ENCODE measurements at regions not wholly inside any gene's neighbourhood (a gene's known extent, or its start where the extent isn't known, plus 50 kb on each side); places are given as distances from the start of the nearest gene placed in this dataset.
A peak's percentile ranks its signal among the peaks of the same experiment; 100 is the strongest.

DNA sequence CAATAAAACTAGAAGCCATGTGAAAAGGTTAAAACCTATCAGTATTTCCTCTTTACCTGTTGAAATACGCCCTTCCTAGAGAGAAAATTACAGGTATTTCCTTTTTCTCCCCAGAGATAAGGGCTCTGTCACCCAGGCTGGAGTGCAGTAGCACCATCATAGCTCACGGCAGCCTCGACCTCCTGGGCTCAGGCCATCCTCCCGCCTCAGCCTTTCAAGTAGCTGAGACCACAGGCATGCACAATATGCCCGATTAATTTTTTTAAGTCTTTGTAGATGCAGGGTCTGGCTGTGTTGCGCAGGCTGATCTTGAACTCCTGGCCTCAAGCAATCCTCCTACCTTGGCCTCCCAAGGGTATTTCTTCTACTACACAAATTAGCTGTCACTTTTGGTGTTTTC lies 154.4 kb downstream of the HNRNPD start:
- TF ChIP-seq, protein P1, sequence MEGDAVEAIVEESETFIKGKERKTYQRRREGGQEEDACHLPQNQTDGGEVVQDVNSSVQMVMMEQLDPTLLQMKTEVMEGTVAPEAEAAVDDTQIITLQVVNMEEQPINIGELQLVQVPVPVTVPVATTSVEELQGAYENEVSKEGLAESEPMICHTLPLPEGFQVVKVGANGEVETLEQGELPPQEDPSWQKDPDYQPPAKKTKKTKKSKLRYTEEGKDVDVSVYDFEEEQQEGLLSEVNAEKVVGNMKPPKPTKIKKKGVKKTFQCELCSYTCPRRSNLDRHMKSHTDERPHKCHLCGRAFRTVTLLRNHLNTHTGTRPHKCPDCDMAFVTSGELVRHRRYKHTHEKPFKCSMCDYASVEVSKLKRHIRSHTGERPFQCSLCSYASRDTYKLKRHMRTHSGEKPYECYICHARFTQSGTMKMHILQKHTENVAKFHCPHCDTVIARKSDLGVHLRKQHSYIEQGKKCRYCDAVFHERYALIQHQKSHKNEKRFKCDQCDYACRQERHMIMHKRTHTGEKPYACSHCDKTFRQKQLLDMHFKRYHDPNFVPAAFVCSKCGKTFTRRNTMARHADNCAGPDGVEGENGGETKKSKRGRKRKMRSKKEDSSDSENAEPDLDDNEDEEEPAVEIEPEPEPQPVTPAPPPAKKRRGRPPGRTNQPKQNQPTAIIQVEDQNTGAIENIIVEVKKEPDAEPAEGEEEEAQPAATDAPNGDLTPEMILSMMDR (IDR thresholded peaks at IDR 0.05; ENCODE audit: low read depth, low read length) = no peak
- H3K4me1 ChIP-seq = no peaks in the 10 kb centered on the region

DNA sequence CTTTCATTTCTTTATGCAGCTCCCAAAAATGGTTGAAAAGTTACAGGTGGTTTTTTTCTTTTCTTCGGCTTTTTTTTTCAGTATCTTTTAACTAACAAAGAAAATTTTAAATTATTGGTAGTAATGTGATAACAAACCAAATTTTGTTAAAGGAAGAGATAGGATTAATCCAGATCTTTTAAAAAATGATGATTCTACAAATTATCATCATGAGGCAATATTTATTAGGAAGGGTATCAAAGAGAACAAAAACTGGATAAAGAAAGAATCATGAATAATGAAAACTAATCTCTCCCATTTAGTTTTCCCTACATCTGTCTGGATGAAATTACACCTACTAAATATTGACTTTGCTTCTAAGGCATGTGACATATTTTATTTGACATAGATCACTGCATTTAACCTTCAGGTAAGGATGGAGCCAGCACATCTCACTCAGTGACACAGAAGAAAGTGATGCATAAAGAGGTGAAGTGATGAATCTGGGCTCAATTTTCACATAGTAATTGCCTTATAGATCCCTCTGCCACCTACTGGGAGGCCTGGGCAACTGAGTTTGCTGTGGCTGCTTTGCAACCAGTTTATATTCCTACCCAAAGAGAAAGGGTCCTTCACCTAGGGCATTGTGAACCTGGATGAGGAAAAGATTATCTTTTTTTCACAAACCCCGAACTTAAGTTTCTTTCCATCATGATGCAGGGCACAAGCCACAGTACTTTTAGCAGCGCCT lies 155.6 kb downstream of the HNRNPD start:
- TF ChIP-seq, protein P1 (IDR thresholded peaks at IDR 0.05; ENCODE audit: low read depth, low read length) = peak; percentile 40
- Histone ChIP-seq H3K36me3 (no peaks in the 10 kb centered on the region), H3K4me1 (no peaks in the 10 kb centered on the region), H3K9me3 (no peaks in the 10 kb centered on the region), H3K4me3 (ENCODE audit: low read depth, low read length) (no peak overlapping the region), H3K27me3 (no peaks in the 10 kb centered on the region)
- DNase-seq = no peak

More for the DNA sequence above, 154.4 kb downstream of the HNRNPD start:
- Histone ChIP-seq H3K36me3 (no peaks in the 10 kb centered on the region), H3K9me3 (no peaks in the 10 kb centered on the region), H3K27me3 (no peaks in the 10 kb centered on the region), H3K4me3 (ENCODE audit: low read depth, low read length) (no peak overlapping the region)
- DNase-seq = no peak

DNA sequence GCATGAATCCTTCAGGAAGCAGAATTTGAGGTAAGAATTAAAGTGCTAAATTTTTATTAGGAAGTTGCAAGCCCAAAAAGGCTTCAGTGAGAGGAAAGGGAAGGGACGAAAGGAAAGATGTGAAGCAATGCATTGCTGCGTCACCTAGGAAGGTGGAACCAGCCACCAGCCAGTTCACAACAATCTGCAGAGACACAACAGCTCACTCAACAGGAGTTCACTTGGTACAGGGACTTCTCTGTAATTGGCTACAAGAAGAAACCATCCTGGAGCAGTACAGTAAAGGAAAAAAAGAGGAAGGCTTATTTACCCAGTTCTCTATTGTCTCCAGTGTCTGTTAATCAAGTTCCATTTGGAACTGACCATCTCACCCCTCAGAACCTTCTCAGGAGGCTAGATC lies 157.6 kb downstream of the HNRNPD start:
- TF ChIP-seq, protein P1 (IDR thresholded peaks at IDR 0.05; ENCODE audit: low read depth, low read length) = no peak
- Histone ChIP-seq H3K36me3 (no peaks in the 10 kb centered on the region), H3K27me3 (no peaks in the 10 kb centered on the region), H3K4me1 (no peaks in the 10 kb centered on the region), H3K9me3 (no peaks in the 10 kb centered on the region), H3K4me3 (ENCODE audit: low read depth, low read length) (no peak overlapping the region)
- DNase-seq = no peak

DNA sequence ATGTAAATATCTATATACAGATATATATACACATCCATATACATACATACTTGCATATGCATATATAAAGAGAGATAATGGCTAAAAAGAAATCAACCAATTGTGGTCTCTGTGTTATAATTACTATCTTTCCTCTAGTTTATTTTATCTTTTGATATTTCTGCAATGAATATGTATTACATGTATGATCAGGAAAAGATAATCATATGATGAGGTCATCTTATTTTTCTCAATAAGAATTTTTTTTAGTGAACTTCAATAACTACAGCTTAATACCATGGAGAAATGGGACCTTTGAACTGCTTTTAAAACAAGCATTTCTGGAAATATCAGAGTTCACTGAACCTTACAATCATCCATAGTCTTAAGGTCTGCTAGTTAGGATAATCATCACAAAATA lies 158.0 kb downstream of the HNRNPD start:
- no peak for DNase-seq
- no peaks in the 10 kb centered on the region for H3K4me1 ChIP-seq
- TF ChIP-seq, protein P1 (IDR thresholded peaks at IDR 0.05; ENCODE audit: low read depth, low read length) = no peak
- no peaks in the 10 kb centered on the region for H3K36me3 ChIP-seq
- no peak overlapping the region for H3K4me3 ChIP-seq (ENCODE audit: low read depth, low read length)
- no peaks in the 10 kb centered on the region for H3K27me3 ChIP-seq
- H3K9me3 ChIP-seq = no peaks in the 10 kb centered on the region

DNA sequence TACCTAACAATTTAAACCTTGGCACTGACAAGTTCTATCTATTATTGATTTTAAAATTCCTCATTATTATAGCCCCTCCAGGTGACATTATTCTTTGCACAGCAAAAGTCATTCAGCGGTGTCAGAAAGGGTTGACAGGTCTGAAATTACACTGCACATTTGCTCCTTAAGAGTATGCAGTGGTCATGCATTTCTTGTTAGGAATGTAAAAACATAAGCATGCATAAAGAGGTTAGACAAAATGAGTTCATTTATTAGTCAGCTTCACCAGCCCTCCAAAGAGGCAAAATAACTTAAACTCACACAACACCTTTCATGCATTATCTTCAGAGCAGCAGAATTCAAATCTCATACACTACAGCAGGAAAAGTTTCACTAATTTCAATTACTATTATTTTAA lies 158.8 kb downstream of the HNRNPD start:
- no peaks in the 10 kb centered on the region for H3K4me1 ChIP-seq
- no peaks in the 10 kb centered on the region for H3K27me3 ChIP-seq
- H3K9me3 ChIP-seq = no peaks in the 10 kb centered on the region
- H3K36me3 ChIP-seq = no peaks in the 10 kb centered on the region
- no peak overlapping the region for H3K4me3 ChIP-seq (ENCODE audit: low read depth, low read length)
- TF ChIP-seq, protein P1 (IDR thresholded peaks at IDR 0.05; ENCODE audit: low read depth, low read length) = no peak
- DNase-seq = no peak

Data from BE2C (cell line).